ENCODE measurements at regions not wholly inside any gene's neighbourhood (a gene's known extent, or its start where the extent isn't known, plus 50 kb on each side); places are given as distances from the start of the nearest gene placed in this dataset.

- TF ChIP-seq ARNT (IDR thresholded peaks at IDR 0.05) (no peak), FOXM1 (IDR thresholded peaks at IDR 0.05; ENCODE audit: borderline replicate concordance) (no peak), SP1 (IDR thresholded peaks at IDR 0.05) (no peak), SUZ12 (IDR thresholded peaks at IDR 0.05) (no peak), BHLHE40 (IDR thresholded peaks at IDR 0.05; ENCODE audit: borderline replicate concordance) (no peak), FOXA1 (IDR thresholded peaks at IDR 0.05) (no peak), NFRKB (IDR thresholded peaks at IDR 0.05) (no peak), LEF1 (IDR thresholded peaks at IDR 0.05; ENCODE audit: borderline replicate concordance) (no peak), L3MBTL2 (conservative IDR thresholded peaks at IDR 0.05) (no peak), CTBP1 (IDR thresholded peaks at IDR 0.05; ENCODE audit: borderline replicate concordance) (no peak), FOXK2 (IDR thresholded peaks at IDR 0.05) (no peak), PKNOX1 (IDR thresholded peaks at IDR 0.05) (peak; percentile 14; the same call in 1 of the 2 replicates), ZNF384 (IDR thresholded peaks at IDR 0.05) (no peak), ELF4 (IDR thresholded peaks at IDR 0.05) (no peak)
These were observed 57.8 kb upstream of the OTOS start for GRCh38 chr2:240198226-240198625.
